ENCODE measurements at regions not wholly inside any gene's neighbourhood (a gene's known extent, or its start where the extent isn't known, plus 50 kb on each side); places are given as distances from the start of the nearest gene placed in this dataset.

- TF ChIP-seq, protein P1, sequence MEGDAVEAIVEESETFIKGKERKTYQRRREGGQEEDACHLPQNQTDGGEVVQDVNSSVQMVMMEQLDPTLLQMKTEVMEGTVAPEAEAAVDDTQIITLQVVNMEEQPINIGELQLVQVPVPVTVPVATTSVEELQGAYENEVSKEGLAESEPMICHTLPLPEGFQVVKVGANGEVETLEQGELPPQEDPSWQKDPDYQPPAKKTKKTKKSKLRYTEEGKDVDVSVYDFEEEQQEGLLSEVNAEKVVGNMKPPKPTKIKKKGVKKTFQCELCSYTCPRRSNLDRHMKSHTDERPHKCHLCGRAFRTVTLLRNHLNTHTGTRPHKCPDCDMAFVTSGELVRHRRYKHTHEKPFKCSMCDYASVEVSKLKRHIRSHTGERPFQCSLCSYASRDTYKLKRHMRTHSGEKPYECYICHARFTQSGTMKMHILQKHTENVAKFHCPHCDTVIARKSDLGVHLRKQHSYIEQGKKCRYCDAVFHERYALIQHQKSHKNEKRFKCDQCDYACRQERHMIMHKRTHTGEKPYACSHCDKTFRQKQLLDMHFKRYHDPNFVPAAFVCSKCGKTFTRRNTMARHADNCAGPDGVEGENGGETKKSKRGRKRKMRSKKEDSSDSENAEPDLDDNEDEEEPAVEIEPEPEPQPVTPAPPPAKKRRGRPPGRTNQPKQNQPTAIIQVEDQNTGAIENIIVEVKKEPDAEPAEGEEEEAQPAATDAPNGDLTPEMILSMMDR (IDR thresholded peaks at IDR 0.05; ENCODE audit: low read depth, low read length): no peak
- TF ChIP-seq EZH2phosphoT487 (IDR thresholded peaks at IDR 0.05; ENCODE audit: low read depth): no peak
These were observed 381.9 kb downstream of the RAB28 start for GRCh38 chr4:13102092-13102742.
